ENCODE measurements at regions not wholly inside any gene's neighbourhood (a gene's known extent, or its start where the extent isn't known, plus 50 kb on each side); places are given as distances from the start of the nearest gene placed in this dataset.
"Not testable (repeated sequence)": the region's sequence is repeated elsewhere in the genome, so short reads cannot be mapped to it uniquely, and the experiment has no call there.

DNA sequence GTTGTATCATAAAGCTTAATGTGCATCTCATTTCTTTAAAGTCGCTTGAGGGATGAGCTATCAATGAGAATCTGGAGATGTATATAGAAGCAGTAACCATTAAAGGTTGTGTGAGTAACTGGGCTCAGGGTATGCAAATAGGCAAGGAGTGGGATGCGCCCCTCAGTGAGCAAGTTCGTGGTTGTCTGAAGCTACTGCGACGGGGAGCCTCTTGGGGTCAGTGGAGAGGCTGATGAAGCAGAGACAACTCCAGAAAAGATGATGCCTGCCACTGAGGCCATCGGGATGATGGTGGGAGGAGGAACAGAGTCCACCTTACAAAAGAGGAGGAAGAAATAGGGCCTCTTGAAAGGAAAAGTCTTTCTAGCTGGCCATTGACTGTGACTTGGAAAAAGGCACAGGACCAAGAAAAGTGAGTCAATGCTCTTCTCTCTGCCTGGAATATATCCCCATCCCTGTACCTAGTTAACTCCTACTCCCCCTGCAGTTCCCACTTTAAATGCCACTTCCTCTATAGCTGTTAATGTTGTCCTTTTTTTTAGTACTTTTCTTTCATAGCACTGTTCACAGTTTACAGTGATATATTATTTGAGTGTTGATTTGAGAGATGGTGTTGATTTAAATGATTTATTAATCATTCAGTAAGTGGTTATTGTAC is 51.4 kb upstream of the LSM6 start:
- H3K4me3 ChIP-seq (ENCODE audit: low read depth, low read length): no peak overlapping the region
- DNase-seq (ENCODE audit: low read depth): no peak

DNA sequence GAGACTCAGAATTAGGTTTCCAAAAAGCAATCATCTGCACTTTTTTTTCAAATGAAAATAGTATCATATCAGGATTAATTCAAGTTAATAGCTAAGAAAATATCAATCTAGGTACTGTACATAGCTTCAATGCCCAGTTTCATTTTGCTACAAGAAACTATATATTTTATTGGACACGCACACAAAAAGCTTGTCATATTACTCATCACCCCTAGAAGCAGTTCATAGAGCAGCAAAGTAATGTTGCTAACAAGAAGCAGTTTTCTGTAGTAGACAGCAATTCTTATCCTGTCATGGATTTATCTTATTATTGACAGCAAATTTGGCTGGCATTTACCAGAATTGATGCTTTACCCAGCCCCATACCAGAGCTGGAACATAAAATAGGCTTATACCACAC is 52.3 kb upstream of the LSM6 start:
- no peak for DNase-seq (ENCODE audit: low read depth)
- no peak overlapping the region for H3K4me3 ChIP-seq (ENCODE audit: low read depth, low read length)

DNA sequence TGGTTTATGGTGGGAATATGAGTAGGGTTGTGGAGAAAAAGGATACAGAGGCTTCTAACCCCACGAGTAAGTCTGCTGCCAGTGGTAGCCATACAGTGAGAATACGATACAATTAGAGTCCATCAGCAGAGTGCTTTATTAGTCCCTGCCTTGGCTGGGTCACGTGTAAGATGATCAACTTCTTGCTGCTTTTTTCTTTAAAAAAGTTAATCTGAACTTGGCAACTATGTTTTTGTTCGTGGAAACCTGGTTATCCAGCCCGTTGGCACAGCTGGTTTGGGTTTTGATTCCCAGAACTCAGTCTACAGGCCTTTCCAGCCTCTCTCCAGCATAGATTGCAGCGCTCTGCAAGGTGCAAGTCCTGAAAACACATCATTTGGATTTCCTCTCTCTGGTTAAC is 53.1 kb upstream of the LSM6 start:
- DNase-seq (ENCODE audit: low read depth): no peak
- no peak overlapping the region for H3K4me3 ChIP-seq (ENCODE audit: low read depth, low read length)

DNA sequence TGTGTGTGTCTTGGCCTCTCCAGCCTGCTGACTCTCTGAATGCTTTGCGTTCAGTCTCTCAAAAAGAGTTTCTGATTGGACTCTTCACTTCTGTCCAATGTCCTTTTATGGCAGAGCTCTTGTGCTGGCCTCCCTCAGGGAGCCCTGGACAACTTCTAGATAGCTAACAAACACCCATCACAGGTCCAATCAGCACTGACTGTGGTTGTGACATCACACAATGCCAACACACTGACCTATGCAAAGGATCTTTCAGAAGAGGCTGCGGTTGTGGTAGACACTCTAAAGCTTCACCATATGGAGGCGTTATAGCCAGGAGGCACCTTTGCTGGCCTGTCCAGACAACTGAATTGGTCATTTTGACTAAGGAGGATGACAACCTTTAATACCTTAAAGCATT is 53.8 kb upstream of the LSM6 start:
- DNase-seq (ENCODE audit: low read depth): no peak
- no peak overlapping the region for H3K4me3 ChIP-seq (ENCODE audit: low read depth, low read length)

DNA sequence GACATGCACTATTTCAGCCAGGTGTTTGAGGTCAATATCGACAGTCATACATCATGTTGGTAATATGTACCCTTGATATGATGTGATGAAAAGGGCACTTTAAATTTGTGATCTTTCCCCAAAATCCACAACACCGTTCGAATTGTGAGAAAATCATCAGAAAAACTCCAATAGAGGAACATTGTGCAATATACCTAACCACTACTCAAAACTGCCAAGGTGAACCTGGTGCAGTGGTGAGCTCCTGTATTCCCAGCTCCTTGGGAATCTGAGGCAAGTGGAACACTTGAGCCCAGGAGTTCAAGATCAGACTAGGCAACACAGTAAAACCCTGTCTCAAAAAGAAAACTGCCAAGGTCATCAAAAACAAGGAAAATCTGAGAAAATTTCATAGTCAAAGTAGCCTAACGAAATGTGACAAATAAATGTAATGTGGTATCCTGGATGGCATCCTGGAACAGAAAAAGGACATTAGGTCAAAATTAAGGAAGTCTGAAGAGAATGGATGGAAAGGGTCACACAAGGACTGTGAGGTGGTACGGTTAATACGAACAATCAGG is 55.6 kb upstream of the LSM6 start:
- H3K4me3 ChIP-seq (ENCODE audit: low read depth, low read length): no peak overlapping the region
- no peak for DNase-seq (ENCODE audit: low read depth)

DNA sequence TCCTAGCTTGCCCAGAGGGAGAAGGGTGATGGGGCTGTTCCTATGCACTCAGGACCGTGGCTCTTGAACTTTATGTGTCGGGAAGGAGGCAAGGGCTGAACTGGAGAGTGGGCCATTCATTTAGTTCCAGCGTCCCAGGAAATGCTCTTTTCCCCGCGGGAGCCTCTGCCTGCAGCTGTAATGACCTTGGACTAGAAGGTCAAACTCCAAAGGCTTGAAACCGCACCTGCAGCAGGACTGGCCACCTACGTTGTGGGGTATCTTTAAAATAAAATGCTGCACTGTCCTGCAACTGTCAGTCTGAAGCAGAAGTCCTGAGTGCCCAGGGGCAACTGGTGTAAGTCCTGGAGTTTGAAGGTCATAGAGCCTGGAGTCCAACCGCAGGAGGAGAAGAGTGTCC is 61.5 kb upstream of the LSM6 start:
- no peak for DNase-seq (ENCODE audit: low read depth)
- no peak overlapping the region for H3K4me3 ChIP-seq (ENCODE audit: low read depth, low read length)

DNA sequence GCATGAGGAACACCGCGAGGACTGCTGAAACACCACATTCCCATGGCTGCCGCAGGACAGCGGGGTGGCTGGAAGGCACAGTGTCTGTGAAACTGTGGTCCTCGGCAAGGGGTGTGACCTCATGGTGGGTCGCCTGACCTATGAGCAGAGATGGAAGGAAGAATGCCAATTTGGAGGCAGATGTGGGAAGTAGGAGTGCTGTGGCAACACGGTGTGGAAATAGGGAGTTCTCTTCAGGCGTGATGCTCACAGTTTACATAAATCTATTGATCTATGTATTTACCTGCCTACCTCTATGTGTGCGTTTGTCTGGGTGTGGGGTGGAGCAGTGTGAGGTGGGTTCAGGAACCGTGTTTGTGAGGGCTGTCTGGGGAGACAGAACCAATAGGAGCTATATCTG is 62.3 kb upstream of the LSM6 start:
- H3K4me3 ChIP-seq (ENCODE audit: low read depth, low read length): no peak overlapping the region
- no peak for DNase-seq (ENCODE audit: low read depth)

DNA sequence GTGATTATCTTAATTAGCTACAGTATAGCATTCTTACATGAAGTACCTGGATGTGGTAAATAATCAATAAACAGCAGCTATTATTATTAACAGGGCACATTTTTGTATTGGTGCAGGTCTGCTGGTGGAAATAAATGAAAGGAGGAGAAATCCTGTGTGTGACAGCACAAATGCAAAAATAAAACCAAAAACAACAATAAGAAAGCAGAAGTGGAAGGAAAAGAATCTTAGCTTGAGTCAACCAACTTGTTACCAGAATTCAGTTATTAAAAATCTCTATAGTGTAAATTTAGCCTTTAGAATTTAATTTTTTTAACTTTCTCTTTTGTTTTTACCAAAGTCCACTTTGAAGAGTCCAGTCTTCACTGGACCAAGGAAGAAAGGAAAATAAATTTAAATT is 63.1 kb upstream of the LSM6 start:
- no peak for DNase-seq (ENCODE audit: low read depth)
- H3K4me3 ChIP-seq (ENCODE audit: low read depth, low read length): no peak overlapping the region

DNA sequence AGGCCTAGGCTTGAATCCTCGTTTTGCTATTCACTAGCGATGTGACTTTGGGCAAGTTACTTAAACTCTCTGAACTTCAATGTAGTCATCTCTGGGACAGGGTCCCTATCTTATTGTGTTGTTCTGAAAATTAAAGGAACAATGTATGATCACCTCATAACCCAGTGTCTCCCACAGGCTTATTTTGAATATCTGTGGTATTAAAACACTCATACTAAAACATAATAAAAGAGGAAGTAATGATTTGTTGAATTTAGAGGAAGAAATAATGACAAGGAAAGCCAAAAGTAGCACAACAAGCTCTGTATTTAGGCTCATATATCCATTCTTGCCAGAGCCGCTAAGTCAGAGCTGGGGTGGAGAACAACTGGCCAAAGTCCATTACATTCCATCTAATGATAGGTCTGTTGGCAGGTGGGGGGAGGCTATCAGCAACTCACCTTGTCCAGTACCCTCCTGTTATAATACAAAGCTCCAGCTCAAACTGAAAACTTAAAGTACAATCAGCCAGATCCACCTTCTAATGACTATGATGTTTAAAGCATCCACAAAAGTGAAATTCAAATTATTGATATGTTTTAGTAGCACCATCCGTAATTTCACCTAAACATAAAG is 64.5 kb upstream of the LSM6 start:
- H3K4me3 ChIP-seq (ENCODE audit: low read depth, low read length): no peak overlapping the region
- no peak for DNase-seq (ENCODE audit: low read depth)

DNA sequence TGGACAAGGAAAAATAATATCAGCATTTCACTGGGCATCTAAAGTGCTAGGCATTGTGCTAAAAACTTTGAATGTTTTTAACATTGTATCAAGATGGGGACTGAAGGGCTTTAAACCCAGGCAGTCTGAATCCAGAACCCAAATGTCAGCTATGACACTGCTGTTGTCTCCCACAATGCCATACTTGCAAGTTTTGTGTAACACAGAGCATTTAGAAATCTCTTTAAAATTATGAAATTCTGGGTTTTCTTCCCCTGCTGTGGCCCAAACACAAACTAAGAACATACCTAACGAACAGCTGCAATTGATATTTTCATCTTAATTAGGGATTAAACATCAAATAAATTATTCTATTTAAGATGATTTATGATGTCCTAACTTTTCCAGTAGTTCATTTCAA is 66.8 kb upstream of the LSM6 start:
- no peak overlapping the region for H3K4me3 ChIP-seq (ENCODE audit: low read depth, low read length)
- no peak for DNase-seq (ENCODE audit: low read depth)

DNA sequence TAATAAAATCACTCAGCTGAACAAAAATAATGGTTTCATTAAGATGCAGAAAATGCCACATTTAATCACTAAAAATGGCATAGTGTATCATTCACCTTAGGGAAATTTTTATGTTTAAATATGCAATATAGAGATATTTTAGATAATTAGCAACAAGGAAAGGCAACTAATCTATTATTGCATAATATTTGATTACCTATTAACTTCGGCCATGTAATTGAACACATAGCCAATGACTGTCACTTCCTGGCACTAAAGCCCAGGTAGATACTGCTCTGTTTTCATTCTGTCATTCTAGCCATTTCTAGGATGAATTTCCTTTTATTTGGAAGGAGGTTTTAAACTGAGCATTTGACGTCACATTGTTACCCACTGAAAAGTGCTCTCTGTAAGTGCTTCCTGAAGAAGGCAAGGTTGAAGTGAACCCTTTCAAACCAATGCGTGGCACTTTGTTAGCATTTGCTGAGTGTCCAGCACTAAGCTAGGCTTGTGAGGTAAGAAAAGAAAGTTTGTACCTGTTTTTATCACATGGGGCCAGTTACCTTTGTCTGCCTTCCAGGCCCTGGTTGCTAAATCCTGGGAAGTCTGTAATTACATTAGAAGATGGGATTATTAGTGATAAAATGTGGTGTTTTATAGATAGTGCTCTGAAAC is 67.8 kb upstream of the LSM6 start:
- H3K4me3 ChIP-seq (ENCODE audit: low read depth, low read length): no peak overlapping the region
- no peak for DNase-seq (ENCODE audit: low read depth)

DNA sequence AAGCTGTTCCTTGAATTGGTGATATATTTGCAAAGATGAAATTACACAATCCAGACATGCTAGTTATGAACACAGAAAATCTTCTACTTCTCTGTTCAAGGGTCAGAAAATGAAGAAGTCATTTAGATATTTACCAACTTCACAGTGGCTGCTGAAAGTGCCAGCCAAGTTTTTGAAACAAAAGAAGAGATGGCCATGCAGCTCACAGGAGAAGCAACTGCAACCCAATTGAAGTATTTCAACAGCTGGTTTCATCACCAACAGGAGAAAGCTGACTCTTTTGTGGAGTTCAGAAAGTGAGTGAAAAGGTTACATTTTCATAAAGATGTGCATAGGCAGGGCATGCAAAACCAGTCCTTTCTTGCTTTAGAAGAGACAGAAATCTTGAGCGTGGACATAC is 70.1 kb upstream of the LSM6 start:
- DNase-seq (ENCODE audit: low read depth): no peak
- H3K4me3 ChIP-seq (ENCODE audit: low read depth, low read length): no peak overlapping the region

DNA sequence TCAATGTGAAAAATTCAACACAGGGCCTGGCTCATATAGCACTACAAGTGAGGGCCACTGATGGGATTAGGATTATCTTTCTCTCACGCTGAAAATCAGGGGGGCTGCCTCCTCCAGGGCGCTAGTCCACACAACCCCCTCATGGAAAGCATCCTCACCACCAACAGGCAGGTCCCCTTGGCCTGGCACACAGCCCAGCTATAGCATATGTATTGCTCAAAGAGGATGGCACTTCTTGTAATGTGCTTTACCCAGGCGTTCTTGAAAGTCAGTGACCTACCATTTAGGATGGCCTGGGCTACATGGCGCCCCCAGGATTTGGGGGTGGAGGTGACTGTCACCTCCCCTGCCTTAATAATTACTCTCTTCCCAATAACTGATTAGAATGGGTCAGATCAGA is 71.0 kb upstream of the LSM6 start:
- no peak for DNase-seq (ENCODE audit: low read depth)
- no peak overlapping the region for H3K4me3 ChIP-seq (ENCODE audit: low read depth, low read length)

DNA sequence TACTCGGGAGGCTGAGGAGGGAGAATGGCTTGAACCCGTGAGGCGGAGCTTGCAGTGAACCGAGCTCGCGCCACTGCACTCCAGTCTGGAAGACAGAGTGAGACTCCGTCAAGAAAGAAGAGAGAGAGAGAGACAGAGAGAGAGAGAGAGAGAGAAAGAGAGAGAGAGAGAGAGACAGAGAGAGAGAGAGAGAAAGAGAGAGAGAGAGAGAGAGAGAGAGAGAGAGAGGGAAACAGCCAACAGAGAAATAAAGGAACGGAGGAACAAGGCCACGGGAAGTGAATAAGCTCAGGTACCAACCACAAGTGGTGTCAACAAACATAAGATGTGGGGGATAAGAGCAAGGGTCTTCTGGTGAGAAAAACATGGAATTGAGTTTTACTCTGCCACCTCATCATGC is 71.5 kb upstream of the LSM6 start:
- not testable (repeated sequence) for H3K4me3 ChIP-seq (ENCODE audit: low read depth, low read length); DNase-seq (ENCODE audit: low read depth)

DNA sequence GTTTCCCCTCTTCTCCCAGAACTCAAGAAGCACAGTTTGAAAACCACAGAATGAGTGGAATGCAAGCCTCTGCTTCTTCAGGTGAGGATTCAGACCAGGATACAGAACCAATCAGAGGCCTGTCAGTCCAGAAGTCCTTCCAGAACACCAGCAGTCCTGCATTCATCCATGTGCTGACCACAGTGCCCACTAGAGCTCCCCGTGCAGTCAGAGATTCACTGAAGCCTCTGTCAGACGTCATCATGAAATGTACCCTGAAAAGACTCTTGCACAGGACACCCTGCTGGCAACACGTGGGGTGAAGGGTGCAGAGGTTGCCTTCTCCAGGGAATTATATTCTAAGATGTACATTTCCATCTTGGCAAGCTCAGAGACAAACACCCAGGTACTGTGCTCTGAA is 75.9 kb upstream of the LSM6 start:
- DNase-seq (ENCODE audit: low read depth): no peak
- no peak overlapping the region for H3K4me3 ChIP-seq (ENCODE audit: low read depth, low read length)

DNA sequence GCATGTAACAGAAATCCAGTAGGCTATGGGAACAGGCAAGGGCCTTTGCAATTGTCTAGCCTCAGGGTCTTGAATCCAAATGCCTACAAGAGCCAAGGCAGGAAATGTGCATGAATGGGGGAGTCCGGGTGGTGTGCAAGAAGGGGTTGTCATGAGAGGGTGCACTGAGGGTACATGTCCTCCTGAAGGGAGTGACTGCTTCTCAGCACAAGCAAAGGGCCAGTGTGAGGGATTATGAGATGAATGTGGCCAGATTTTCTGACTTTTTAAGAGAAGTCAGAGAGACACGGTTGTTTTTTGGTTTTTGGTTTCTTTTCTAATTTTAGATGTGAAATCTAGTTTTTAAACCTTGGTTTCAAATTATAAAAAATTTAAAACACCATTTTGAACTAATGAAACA is 76.5 kb upstream of the LSM6 start:
- DNase-seq (ENCODE audit: low read depth): no peak
- H3K4me3 ChIP-seq (ENCODE audit: low read depth, low read length): no peak overlapping the region

DNA sequence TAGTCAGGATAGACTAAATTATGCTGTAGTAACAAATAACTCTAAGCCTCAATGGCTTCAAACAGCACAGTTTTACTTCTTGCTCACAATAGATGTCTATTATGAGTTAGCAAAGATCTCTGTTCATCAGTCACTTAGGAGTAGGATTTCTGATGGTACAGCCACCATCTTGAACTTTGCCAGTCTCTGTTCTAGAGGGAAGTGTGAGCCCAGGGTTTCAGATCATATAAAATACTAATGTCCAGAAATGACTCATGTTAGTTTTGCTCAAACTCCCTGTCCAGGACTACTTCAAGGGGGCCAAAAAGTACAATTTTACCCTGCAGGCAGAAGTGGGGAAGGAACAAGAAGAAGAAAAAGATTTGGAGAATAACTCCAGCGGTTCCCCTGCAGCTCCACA is 77.1 kb upstream of the LSM6 start:
- DNase-seq (ENCODE audit: low read depth): no peak
- H3K4me3 ChIP-seq (ENCODE audit: low read depth, low read length): no peak overlapping the region

DNA sequence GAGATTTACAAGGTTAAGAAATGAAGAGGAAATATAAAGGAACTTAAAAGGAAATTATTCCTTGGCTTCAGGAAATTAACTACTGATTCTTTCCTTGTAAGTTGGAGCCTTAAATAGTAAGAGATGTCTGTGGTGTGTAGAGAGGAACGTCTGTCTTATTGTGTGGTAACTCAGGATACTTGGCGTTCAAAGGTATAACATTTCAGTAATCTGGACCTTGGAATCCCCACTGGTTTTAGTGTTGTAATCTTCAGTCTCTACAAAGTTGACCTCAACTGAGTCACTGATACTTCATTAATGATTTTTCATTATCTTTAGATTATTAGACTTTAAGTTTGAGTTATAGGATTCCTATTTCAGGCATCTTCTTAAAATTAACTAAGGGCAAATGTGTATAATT is 79.1 kb upstream of the LSM6 start:
- H3K4me3 ChIP-seq (ENCODE audit: low read depth, low read length): no peak overlapping the region
- DNase-seq (ENCODE audit: low read depth): no peak

DNA sequence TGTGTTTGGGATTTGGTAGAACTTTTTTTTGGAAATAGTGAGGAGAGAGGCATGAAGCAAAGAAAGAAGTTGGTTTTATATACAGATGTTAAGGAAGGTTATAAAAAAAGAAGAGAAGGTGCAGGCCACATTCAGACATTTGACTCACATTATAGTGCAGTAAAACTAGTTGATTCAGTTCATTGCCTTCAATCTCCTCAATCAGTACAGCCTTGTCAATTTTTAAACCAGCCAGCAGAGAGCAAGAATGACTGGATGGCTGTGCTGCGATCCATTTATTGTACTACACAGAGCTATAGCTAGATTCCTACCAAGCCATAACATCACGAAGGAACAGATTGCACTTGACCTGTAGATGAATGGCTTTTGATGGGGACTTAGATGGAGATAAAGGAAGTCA is 79.7 kb upstream of the LSM6 start:
- no peak for DNase-seq (ENCODE audit: low read depth)
- no peak overlapping the region for H3K4me3 ChIP-seq (ENCODE audit: low read depth, low read length)

DNA sequence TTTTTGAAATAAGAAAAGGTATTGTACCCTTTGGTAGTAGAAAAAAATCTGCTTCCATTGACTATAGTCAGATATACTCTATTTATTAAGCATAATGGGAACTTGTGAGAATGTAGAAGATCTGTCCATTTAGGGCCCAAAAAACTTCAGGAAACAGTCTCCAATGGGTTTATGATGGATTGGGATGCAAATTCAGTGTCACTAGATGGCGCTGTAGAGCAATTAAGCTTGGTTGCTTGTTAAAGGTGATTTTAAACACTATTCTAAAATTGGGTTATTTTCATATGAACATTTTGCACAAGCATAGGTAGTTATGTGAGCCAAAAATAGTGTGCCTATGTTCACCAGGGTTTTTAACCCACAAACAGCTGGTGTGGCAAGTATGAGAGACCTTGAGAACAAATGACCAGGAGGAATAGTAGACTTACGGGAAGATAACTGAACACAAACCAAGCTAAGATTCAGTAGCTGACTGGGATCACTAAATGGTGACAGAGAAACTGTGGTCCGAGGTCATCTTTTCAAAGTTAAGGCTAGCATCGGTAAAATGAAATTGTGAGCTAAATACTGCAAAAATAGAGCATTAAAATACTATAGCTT is 80.3 kb upstream of the LSM6 start:
- peak; percentile 14 for DNase-seq (ENCODE audit: low read depth)
- H3K4me3 ChIP-seq (ENCODE audit: low read depth, low read length): no peak overlapping the region

DNA sequence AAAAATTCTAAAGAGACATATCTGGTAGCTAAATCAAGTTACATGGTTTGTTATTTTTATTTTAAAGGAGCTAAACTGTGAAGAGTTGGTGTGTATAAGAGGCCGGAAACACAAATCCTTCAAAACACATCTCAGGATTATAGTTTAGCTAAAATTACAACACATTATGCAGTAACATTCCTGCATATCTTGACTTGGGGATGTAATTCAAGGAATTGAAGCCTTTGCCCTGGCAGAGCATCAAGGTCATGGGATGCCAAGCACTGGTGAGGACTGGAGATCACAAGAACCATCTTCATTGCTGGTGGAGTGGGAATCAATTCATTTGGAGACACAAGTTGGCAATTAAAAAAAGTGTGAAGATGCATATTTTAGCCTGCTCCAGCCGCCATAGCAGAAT is 86.8 kb upstream of the LSM6 start:
- no peak overlapping the region for H3K4me3 ChIP-seq (ENCODE audit: low read depth, low read length)
- DNase-seq (ENCODE audit: low read depth): no peak
